HG03039 (cell line): ENCODE measurements at regions not wholly inside any gene's neighbourhood (a gene's known extent, or its start where the extent isn't known, plus 50 kb on each side); places are given as distances from the start of the nearest gene placed in this dataset.

Source experiments
- ATAC-seq: cut with Tn5 transposase; IDR thresholded peaks from one replicate; pipeline ENCODE4 v1.9.1; 2021; ENCODE audit warnings: mild to moderate bottlenecking, moderate library complexity; ENCODE audit not compliant: unreplicated experiment

GRCh38 chr1:188888386-188888785 is 1589.3 kb downstream of the BRINP3 start:
- no peak for ATAC-seq

- ATAC-seq: no peak
These were observed 1588.5 kb downstream of the BRINP3 start for GRCh38 chr1:188889166-188889565.

- ATAC-seq: no peak
These were observed 1585.7 kb downstream of the BRINP3 start for GRCh38 chr1:188891958-188892357.

GRCh38 chr1:188895611-188896010 is 1582.1 kb downstream of the BRINP3 start:
- ATAC-seq: no peak

- ATAC-seq: no peak
These were observed 1574.4 kb downstream of the BRINP3 start for GRCh38 chr1:188903241-188903640.

GRCh38 chr1:188904201-188904600 is 1573.5 kb downstream of the BRINP3 start:
- ATAC-seq: no peak

- no peak for ATAC-seq
These were observed 1570.6 kb downstream of the BRINP3 start for GRCh38 chr1:188906921-188907641.

- no peak for ATAC-seq
These were observed 1547.3 kb downstream of the BRINP3 start for GRCh38 chr1:188930382-188930781.

GRCh38 chr1:188931506-188931905 is 1546.2 kb downstream of the BRINP3 start:
- ATAC-seq: no peak

- no peak for ATAC-seq
These were observed 1539.6 kb downstream of the BRINP3 start for GRCh38 chr1:188937965-188938551.

- ATAC-seq: no peak
These were observed 1535.7 kb downstream of the BRINP3 start for GRCh38 chr1:188941986-188942385.

GRCh38 chr1:188949701-188950100 is 1528.0 kb downstream of the BRINP3 start:
- no peak for ATAC-seq

- ATAC-seq: no peak
These were observed 1519.1 kb downstream of the BRINP3 start for GRCh38 chr1:188958461-188959115.

GRCh38 chr1:188986745-188987417 is 1490.8 kb downstream of the BRINP3 start:
- ATAC-seq: no peak

GRCh38 chr1:188988589-188988988 is 1489.1 kb downstream of the BRINP3 start:
- no peak for ATAC-seq

- ATAC-seq: no peak
These were observed 1486.3 kb downstream of the BRINP3 start for GRCh38 chr1:188991221-188991930.

- ATAC-seq: no peak
These were observed 1469.8 kb downstream of the BRINP3 start for GRCh38 chr1:189007824-189008223.

- ATAC-seq: no peak
These were observed 1456.1 kb downstream of the BRINP3 start for GRCh38 chr1:189021577-189021976.

GRCh38 chr1:189022015-189022414 is 1455.6 kb downstream of the BRINP3 start:
- ATAC-seq: no peak

GRCh38 chr1:189027512-189027911 is 1450.2 kb downstream of the BRINP3 start:
- no peak for ATAC-seq

- ATAC-seq: no peak
These were observed 1444.5 kb downstream of the BRINP3 start for GRCh38 chr1:189033169-189033568.
